ENCODE measurements at regions not wholly inside any gene's neighbourhood (a gene's known extent, or its start where the extent isn't known, plus 50 kb on each side); places are given as distances from the start of the nearest gene placed in this dataset.

DNA sequence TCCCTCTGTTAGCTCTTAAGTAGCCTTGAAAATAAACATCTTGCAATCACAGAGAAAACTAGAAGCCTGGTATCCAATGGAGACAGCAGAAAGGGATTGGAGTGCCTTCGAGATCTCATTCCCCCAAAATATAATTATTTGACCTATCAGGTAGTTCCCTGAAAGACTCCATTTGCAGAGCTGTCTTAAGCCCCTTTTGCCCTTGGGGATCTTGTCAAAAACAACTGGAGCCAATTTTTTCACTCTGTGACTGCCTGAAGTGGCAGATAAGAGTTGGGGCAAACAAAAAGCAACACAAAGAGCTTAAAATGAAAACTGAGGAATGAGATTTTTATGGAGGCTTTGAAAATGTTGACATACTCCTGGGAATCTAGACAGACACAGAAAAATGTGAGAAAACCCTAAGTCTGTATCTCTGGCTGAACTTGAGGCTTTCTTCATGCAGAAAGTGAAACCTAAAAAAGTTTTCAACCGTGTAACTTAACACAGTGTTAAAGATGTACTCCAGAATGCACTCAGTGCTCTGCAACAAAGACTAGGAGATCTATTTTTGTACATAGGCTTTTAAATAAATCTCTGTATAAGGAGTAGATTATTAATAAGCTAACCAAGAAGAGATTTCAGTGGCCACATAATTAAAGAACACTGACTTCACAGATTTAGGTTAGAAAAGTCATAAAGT lies 971.1 kb upstream of the MAN1A1 start:
- no peak for DNase-seq (ENCODE audit: low read depth)
- no peak overlapping the region for H3K4me3 ChIP-seq (ENCODE audit: low read depth, low read length)
- TF ChIP-seq, protein P1, sequence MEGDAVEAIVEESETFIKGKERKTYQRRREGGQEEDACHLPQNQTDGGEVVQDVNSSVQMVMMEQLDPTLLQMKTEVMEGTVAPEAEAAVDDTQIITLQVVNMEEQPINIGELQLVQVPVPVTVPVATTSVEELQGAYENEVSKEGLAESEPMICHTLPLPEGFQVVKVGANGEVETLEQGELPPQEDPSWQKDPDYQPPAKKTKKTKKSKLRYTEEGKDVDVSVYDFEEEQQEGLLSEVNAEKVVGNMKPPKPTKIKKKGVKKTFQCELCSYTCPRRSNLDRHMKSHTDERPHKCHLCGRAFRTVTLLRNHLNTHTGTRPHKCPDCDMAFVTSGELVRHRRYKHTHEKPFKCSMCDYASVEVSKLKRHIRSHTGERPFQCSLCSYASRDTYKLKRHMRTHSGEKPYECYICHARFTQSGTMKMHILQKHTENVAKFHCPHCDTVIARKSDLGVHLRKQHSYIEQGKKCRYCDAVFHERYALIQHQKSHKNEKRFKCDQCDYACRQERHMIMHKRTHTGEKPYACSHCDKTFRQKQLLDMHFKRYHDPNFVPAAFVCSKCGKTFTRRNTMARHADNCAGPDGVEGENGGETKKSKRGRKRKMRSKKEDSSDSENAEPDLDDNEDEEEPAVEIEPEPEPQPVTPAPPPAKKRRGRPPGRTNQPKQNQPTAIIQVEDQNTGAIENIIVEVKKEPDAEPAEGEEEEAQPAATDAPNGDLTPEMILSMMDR (IDR thresholded peaks at IDR 0.05; ENCODE audit: insufficient read depth, low read depth, low read length): no peak

GRCh38 chr6:120304223-120304622 lies 954.7 kb upstream of the MAN1A1 start:
- DNase-seq (ENCODE audit: low read depth): no peak
- TF ChIP-seq, protein P1 (IDR thresholded peaks at IDR 0.05; ENCODE audit: insufficient read depth, low read depth, low read length): no peak
- H3K4me3 ChIP-seq (ENCODE audit: low read depth, low read length): no peak overlapping the region

- TF ChIP-seq, protein P1 (IDR thresholded peaks at IDR 0.05; ENCODE audit: insufficient read depth, low read depth, low read length): no peak
- DNase-seq (ENCODE audit: low read depth): no peak
- no peak overlapping the region for H3K4me3 ChIP-seq (ENCODE audit: low read depth, low read length)
Measured at GRCh38 chr6:120303527-120303926, 954.0 kb upstream of the MAN1A1 start.

- DNase-seq (ENCODE audit: low read depth): no peak
- TF ChIP-seq, protein P1 (IDR thresholded peaks at IDR 0.05; ENCODE audit: insufficient read depth, low read depth, low read length): no peak
Measured at GRCh38 chr6:120302041-120302440, 952.5 kb upstream of the MAN1A1 start.

GRCh38 chr6:120290964-120291363 lies 941.4 kb upstream of the MAN1A1 start:
- TF ChIP-seq, protein P1 (IDR thresholded peaks at IDR 0.05; ENCODE audit: insufficient read depth, low read depth, low read length): no peak
- no peak overlapping the region for H3K4me3 ChIP-seq (ENCODE audit: low read depth, low read length)
- no peak for DNase-seq (ENCODE audit: low read depth)

More at GRCh38 chr6:120302041-120302440, 952.5 kb upstream of the MAN1A1 start:
- no peak overlapping the region for H3K4me3 ChIP-seq (ENCODE audit: low read depth, low read length)

DNA sequence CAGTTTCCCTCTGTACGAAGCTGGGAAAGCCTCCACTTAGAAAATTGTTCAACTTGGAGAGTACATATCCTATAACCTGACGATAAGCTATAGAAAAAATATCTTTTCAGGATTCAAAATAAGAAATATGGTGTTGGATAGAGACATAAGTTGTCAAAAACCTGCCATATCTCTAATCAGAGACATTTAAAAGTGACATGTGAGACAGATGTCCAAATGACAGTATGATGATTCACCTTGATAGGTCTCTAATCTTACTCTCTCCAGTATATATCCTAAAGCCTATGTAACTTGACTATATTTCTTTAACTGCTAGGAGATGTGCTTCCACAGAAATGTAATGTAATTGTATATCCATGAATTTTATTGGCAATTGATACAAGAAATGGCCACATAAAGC lies 932.4 kb upstream of the MAN1A1 start:
- TF ChIP-seq, protein P1 (IDR thresholded peaks at IDR 0.05; ENCODE audit: insufficient read depth, low read depth, low read length): no peak

More for the DNA sequence above, 932.4 kb upstream of the MAN1A1 start:
- no peak for DNase-seq (ENCODE audit: low read depth)
- no peak overlapping the region for H3K4me3 ChIP-seq (ENCODE audit: low read depth, low read length)
